ENCODE measurements at regions not wholly inside any gene's neighbourhood (a gene's known extent, or its start where the extent isn't known, plus 50 kb on each side); places are given as distances from the start of the nearest gene placed in this dataset.

GRCh38 chr21:40923407-40923806, 76.4 kb upstream of the DSCAM start:
- Mint-ChIP-seq H3K4me1 (no peaks in the 10 kb centered on the region), H3K9me3 (peaks cover 11% of the 10 kb centered on the region), H3K27me3 (ENCODE audit: low read depth) (no peaks in the 10 kb centered on the region), H3K36me3 (ENCODE audit: low read depth) (peaks cover 4% of the 10 kb centered on the region), H3K4me3 (no peak overlapping the region), H3K27ac (ENCODE audit: unreplicated experiment) (no peak overlapping the region)
- no peak for TF ChIP-seq CTCF (conservative IDR thresholded peaks at IDR 0.05)
- no peak for DNase-seq (ENCODE audit: low read depth, low spot score)

GRCh38 chr21:40923901-40924300, 76.9 kb upstream of the DSCAM start:
- Mint-ChIP-seq H3K4me1 (no peaks in the 10 kb centered on the region), H3K36me3 (ENCODE audit: low read depth) (peaks cover 6% of the 10 kb centered on the region), H3K27me3 (ENCODE audit: low read depth) (no peaks in the 10 kb centered on the region), H3K27ac (ENCODE audit: unreplicated experiment) (no peak overlapping the region), H3K4me3 (no peak overlapping the region), H3K9me3 (peaks cover 13% of the 10 kb centered on the region)
- TF ChIP-seq CTCF (conservative IDR thresholded peaks at IDR 0.05), result no peak
- no peak for DNase-seq (ENCODE audit: low read depth, low spot score)

GRCh38 chr21:40924641-40925040, 77.7 kb upstream of the DSCAM start:
- TF ChIP-seq CTCF (conservative IDR thresholded peaks at IDR 0.05), result no peak
- H3K4me1 Mint-ChIP-seq, result no peaks in the 10 kb centered on the region
- peaks cover 14% of the 10 kb centered on the region for H3K9me3 Mint-ChIP-seq
- H3K4me3 Mint-ChIP-seq, result no peak overlapping the region
- no peak for DNase-seq (ENCODE audit: low read depth, low spot score)
- H3K27ac Mint-ChIP-seq (ENCODE audit: unreplicated experiment), result no peak overlapping the region
- peaks cover 10% of the 10 kb centered on the region for H3K36me3 Mint-ChIP-seq (ENCODE audit: low read depth)
- no peaks in the 10 kb centered on the region for H3K27me3 Mint-ChIP-seq (ENCODE audit: low read depth)

DNA sequence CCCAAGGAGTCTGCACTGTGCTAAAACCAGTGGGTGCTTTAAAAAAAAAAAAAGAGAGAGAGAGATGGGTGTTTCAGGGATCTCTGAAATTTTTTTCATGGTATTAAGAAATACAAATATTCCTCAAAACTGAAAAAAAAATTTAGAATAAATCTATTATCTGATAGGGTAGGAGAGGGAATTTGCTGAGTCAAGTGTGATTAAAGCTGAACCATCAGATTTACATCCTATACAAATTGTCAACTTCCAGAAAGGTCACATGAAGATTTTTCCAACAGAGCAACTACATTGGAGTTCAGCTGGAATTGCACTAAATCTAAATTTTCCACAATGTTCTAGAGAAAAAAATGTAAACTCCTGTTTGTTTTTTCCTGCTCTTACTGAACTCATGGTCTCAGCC, 79.3 kb upstream of the DSCAM start:
- Mint-ChIP-seq H3K9me3 (peaks cover 20% of the 10 kb centered on the region), H3K36me3 (ENCODE audit: low read depth) (peaks cover 10% of the 10 kb centered on the region), H3K27me3 (ENCODE audit: low read depth) (no peaks in the 10 kb centered on the region), H3K4me1 (no peaks in the 10 kb centered on the region), H3K27ac (ENCODE audit: unreplicated experiment) (no peak overlapping the region), H3K4me3 (no peak overlapping the region)
- no peak for TF ChIP-seq CTCF (conservative IDR thresholded peaks at IDR 0.05)
- DNase-seq (ENCODE audit: low read depth, low spot score), result no peak

DNA sequence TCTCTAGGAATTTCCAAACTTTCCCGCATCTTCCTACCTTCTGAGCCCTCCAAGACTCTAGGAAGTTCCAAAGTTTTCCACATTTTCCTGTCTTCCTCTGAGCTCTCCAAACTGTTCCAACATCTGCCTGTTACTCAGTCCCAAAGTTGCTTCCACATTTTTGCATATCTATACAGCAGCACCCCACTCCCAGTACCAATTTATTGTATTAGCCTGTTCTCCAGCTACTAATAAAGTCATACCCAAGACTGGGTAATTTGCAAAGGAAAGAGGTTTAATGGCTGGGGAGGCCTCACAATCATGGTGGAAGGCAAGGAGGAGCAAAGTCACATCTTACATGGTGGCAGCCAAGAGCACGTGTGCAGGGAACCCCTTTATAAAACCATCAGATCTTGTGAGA, 82.9 kb upstream of the DSCAM start:
- no peak overlapping the region for H3K4me3 Mint-ChIP-seq
- no peaks in the 10 kb centered on the region for H3K4me1 Mint-ChIP-seq
- TF ChIP-seq CTCF (conservative IDR thresholded peaks at IDR 0.05), result no peak
- DNase-seq (ENCODE audit: low read depth, low spot score), result no peak
- H3K27ac Mint-ChIP-seq (ENCODE audit: unreplicated experiment), result no peak overlapping the region
- H3K9me3 Mint-ChIP-seq, result peaks cover 24% of the 10 kb centered on the region
- peaks cover 10% of the 10 kb centered on the region for H3K36me3 Mint-ChIP-seq (ENCODE audit: low read depth)
- peaks cover 4% of the 10 kb centered on the region for H3K27me3 Mint-ChIP-seq (ENCODE audit: low read depth)

DNA sequence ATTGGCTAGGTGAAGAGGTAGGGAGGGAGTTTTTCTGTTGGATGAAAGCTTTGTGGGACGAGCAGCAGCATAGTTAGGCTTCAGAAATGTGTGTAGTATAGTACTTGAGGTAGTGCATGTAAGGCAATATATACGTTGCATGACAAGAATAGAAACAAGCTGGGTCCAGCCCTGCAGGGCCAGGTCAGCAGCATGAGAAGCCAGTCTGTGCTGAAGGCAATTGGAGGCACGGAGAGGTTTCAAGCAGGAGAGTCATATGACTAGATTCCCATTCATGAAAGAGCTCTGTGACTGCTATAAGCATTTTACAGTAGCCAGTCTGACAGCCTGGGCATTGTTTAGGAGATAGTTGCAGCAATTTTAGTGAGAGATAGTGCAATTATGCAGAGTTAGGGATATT, 84.2 kb upstream of the DSCAM start:
- H3K4me3 Mint-ChIP-seq, result no peak overlapping the region
- no peak for TF ChIP-seq CTCF (conservative IDR thresholded peaks at IDR 0.05)
- peaks cover 24% of the 10 kb centered on the region for H3K9me3 Mint-ChIP-seq

More for the DNA sequence above, 84.2 kb upstream of the DSCAM start:
- no peak for DNase-seq (ENCODE audit: low read depth, low spot score)
- no peak overlapping the region for H3K27ac Mint-ChIP-seq (ENCODE audit: unreplicated experiment)
- peaks cover 4% of the 10 kb centered on the region for H3K27me3 Mint-ChIP-seq (ENCODE audit: low read depth)
- H3K4me1 Mint-ChIP-seq, result no peaks in the 10 kb centered on the region
- peaks cover 10% of the 10 kb centered on the region for H3K36me3 Mint-ChIP-seq (ENCODE audit: low read depth)

All from neural crest cell (in vitro differentiated cells).